Ureter (tissue), 1 donor: ENCODE measurements at regions not wholly inside any gene's neighbourhood (a gene's known extent, or its start where the extent isn't known, plus 50 kb on each side); places are given as distances from the start of the nearest gene placed in this dataset.
"Not testable (repeated sequence)": the region's sequence is repeated elsewhere in the genome, so short reads cannot be mapped to it uniquely, and the experiment has no call there.

ENCODE experiments used
- DNase-seq: peaks from one replicate; pipeline ENCODE4 v3.0.0-alpha.2; 2020; ENCODE audit warnings: low spot score
- donor health status: DM: yes; HTN: yes; CAD: no.

DNA sequence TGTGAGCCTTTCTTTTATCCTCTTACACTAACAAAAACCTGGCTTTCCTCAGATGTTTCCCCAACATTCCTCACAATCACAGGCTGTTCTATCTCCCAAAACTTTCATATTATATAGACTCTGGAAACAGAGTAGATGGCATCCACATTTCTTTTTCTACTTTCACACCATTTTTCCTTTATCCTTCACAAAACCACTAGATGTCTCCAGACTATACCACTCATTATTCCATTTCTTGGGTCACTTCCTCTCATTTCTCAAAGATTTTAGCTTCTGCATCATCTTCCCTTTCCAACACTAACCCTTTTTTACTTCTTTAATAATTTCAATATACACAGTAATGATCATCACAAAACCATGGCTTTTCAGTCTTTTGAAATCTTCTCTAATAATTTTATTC, 286.0 kb upstream of the DEPDC1 start:
- DNase-seq = no peak

DNA sequence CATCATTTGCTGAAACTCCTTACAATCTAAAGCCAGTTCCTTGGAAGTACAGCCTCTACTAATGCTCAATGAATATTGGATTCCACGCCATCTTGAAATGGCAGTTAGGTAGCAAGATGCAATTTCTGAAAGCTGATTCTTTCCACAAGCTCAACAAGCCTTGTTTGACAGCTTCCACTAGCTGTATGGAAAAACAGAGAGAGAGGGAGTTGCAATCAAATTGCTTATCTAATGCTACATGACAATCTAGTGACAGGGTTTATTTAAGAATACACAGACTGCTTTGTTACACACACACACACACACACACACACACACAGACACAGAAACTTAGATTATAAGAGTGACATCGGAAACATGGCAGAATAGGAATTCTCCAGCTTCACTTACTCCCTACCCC, 288.4 kb upstream of the DEPDC1 start:
- no peak for DNase-seq

DNA sequence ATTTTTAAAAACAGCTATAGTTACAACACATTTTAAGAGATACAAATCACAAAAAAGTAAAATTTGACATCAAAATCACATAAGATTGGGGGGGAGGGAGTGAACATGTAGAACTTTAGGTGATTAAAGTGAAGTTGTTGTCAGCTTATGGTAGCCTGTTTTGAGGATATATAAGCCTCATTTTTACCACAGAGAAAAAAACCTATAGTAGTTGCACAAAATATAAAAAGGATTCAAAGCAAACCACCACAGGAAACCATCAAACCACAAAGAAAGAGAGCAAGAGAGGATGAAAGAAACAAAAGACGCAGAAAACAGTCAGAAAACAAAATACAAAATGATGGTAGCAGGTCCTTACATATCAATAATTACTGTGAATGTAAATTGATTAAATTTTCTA, 291.9 kb upstream of the DEPDC1 start:
- DNase-seq = no peak

DNA sequence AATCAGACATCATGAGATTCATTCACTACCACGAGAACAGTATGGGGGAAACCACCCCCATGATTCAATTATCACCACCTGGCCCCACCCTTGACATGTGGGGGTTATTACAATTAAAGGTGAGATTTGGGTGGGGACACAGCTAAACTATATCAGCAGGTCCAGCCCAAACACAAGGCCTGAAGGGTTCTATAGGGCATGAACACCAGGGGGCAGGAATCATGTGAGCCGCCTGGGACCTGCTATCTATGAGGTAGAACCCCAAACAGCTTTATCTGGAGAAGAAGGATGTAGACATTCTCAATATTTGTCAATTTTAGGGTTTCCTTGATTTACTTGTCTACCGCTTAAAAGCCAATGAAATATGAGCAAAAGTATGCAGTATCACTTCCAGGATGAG, 294.9 kb upstream of the DEPDC1 start:
- DNase-seq = no peak

DNA sequence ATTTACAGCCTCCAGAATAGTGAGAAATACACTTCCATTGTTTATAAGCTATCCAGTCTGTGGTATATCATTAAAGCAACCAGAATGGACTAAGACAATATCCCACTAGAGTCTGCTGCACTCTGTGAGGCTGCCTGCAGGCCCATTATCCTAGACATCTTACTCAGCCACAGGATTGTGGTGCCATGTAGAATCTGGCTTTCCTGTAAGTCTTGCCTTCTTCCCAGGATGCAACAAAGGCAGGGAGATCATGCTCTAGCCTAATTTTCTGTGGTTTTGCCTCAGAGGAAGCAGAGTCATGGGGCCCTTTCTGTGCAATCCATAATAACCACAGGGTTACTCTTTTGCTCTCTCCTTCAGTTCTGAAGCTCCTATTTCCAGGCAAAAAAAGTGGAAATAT, 299.1 kb upstream of the DEPDC1 start:
- DNase-seq = no peak

DNA sequence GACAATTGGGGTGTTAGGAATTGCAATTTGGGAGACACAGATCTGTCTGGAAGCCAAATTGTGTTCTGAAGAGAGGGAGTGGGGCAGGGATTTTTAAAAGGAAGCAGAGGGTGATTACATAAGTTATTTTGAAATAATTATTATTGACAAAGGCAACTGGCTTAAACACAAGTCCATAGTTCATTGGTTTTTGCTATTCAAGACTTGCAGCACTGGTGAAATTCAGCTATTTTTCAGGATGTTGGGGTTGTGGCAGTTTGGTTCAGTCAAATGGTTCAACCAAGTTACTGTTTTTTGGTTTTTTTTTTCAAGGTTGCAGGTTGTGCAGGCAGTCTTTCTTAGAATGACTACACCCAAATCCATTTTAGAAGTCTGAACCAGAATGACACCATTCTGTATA, 300.0 kb upstream of the DEPDC1 start:
- no peak for DNase-seq

DNA sequence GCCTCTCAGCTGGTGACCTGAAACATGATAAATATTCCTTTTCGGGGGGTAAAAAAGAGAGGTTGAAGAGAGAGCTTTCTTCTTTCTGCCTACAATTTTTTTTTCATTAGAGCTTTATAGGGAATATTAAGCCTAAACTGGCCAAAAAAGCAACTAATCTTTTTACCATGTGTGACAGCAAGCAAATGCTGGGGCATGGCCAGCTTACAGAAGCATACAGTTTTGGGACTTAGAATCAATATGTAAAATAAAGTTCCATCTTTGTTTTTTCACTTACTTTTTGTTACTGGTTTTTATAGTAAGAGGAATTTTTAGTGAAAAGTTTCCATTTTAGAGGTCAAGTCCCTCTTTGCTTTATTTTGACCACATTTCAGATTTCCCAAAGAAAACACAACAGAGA, 301.2 kb upstream of the DEPDC1 start:
- no peak for DNase-seq

DNA sequence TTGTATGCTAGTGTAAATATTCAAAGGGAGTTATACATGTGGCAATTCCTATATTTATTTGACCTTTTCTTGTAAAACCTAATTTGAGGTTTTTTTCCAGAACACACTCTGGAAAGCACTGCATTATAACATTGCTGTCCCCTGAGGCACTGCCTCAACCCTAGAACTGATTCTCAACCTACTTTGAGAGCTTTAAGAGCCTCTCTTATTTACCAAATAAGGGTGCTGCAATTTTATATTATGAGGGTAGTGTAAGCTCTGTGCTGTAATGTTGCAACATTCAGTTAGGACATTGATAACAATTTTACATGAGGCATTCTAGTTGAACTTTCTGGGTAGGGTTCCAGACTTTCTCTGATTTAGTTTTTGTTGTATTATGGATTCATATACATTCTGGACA, 302.2 kb upstream of the DEPDC1 start:
- DNase-seq = no peak

DNA sequence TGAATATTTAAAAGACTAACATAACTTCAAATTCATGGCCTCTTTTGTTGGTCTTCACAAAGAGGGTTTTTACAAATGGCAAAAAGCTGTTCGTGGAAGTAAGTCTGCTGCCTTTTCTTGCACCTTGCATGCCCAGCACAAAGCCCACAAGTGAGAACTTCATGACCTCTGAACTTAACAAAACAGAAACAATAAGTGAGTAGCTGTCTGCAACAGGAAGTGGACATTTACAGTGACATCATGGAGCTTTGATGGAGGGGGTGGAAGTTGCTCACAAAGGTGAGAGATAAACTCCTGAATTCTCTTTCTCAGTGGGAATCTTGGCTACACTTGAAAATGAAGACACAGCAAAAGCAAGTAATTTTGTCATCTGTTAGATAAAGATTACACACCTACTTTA, 303.3 kb upstream of the DEPDC1 start:
- no peak for DNase-seq

DNA sequence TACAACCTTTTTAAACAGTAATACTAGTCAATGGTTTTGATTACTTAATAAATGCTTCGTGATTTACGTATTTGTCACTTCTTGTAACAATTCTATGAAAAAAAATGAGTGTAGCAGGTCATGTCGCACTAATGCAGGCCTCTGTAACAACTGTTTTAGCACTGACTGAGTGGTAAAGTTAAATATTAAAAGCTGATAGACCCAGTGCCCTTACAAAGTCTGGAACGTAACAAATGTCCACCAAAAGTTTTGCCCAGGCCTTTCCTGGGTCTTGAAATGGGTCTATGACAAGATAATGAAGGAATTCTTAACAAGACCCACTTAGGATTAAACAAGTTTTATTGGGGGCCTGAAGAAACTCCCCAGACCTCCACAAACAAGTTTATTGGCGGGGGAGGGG, 304.6 kb upstream of the DEPDC1 start:
- no peak for DNase-seq

DNA sequence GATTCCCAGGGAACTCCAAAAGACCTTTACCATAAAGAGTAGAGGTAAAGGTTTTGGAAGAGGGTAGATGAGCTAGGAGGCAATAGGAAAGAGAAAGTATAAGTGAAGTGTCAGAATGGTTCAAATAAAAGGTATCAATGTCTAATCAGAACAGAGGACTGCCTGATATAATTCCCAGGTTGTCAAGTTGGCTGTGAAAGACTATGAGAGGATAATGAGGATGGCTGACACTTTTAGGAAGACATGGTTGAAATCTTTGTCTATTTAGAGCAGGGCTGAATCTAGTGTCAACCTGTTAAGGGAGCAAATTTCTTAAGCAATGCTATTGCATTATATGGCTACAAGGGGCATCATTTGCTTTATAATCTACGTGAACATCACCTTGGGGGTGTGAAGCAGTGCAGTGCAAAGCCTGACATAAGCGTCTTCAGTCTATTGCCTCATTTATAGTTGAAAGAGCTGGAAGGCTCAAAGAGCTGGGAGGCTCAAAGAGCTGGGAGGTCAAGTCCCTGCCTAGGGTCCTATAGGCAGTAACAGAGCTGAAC, 308.3 kb upstream of the DEPDC1 start:
- no peak for DNase-seq

DNA sequence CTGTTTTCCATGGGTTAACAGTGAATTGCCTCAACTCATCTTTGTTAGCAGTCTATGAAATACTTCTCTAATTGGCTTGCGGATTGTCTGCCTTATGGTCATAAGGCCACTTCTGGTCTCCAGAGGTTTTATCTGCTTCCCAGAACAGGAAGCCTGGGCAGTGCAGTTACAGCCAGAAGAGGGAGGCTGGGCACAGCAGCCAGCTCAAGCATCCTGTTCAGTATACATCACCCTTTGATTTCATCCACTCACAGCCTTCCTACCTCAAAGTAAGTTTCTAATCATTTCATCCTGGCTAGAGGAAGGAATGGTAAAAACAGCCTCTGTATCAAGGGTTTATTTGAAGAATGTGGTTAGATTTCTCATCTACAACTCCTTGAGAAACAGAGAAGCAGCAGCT, 311.5 kb upstream of the DEPDC1 start:
- no peak for DNase-seq

DNA sequence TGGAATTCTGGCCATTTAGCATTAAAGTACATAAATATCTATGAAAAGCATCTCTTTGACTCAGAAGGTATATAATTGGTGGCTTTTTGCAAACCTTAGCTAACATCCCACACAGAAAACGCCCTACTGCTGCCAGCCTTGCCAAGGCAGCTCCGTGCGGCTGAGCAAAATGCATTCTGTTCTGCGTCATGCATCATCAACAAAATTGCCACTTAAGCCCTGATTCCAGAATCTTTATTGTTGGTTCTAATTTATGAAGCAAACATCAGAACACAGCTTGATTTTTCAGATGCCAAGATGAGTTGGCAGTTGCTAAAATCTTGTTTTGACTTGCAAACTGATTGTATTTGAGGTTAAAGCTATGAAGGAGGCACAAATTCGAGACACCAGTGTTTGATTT, 314.9 kb upstream of the DEPDC1 start:
- DNase-seq = no peak

DNA sequence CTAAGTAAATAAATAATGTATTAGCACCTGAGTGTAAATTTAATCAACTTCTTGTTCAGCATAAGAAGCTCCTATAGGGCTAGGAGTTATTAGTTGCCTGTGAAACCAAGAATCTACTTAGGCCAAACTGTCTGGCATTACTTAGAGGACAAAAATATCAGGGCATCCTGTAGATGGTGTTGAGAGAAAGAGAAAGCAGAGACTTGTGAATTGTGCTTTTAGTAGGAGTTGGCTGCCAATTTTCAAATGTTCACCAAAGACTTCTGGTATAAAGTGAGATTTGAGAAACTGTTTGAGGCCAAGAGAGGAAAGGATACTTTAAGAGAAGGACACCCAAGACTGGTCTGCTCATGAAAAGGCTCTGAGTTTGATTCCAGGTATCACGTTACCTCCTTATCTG, 315.5 kb upstream of the DEPDC1 start:
- no peak for DNase-seq

DNA sequence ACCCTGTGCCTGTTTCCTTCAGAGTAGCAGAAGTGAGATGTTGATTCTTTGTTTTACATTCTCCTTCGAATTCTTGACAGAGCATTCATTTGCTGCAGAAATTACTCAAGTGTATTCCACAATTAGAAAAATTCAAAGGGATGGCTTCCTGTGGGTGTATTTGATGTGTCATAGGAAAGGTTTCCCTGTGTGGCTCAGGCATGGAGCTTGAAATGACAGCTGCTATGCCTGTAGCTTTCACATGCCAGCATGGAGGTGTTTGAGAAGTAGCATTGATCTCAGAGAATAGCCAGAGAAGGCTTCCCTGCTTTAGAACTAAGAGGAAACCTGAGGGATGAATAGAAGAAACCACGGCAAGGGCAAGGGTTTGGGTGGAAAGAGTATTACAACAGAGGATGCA, 317.2 kb upstream of the DEPDC1 start:
- DNase-seq = no peak

DNA sequence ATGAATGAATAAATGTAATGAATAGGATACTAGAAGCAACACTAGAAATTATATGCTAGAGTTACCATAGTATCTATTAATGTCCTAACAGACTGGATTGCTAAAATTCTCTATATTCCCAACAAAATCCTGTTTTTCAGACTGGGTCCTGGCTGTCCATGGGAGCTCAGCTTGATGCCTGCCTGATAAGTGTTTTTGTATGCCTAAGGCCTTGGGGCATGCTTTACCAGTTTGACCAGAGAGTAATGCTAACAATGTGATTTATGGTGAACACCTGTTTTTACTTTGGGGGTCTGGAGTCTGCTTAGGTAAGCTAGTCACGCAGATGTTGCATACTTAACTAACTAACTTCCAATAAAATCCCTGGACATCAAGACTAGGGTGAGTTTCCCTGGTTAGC, 318.8 kb upstream of the DEPDC1 start:
- DNase-seq = no peak

DNA sequence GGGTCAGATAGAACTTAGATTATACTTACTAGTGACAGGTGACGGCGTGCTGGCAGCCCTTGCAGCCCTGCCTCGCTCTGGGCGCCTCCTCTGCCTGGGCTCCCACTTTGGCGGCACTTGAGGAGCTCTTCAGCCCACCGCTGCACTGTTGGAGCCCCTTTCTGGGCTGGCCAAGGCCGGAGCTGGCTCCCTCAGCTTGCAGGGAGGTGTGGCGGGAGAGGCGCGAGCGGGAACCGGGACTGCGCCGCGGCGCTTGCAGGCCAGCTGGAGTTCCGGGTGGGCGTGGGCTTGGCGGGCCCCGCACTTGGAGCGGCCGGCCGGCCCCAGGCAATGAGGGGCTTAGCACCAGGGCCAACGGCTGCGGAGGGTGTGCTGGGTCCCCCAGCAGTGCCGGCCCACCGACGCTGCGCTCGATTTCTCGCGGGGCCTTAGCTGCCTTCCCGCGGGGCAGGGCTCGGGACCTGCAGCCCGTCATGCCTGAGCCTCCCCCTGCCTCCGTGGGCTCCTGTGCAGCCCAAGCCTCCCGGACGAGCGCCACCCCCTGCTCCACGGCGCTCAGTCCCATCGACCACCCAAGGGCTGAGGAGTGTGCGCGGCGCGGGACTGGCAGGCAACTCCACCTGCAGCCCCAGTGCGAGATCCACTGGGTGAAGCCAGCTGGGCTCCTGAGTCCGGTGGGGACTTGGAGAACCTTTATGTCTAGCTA, 320.8 kb upstream of the DEPDC1 start:
- DNase-seq = not testable (repeated sequence)

DNA sequence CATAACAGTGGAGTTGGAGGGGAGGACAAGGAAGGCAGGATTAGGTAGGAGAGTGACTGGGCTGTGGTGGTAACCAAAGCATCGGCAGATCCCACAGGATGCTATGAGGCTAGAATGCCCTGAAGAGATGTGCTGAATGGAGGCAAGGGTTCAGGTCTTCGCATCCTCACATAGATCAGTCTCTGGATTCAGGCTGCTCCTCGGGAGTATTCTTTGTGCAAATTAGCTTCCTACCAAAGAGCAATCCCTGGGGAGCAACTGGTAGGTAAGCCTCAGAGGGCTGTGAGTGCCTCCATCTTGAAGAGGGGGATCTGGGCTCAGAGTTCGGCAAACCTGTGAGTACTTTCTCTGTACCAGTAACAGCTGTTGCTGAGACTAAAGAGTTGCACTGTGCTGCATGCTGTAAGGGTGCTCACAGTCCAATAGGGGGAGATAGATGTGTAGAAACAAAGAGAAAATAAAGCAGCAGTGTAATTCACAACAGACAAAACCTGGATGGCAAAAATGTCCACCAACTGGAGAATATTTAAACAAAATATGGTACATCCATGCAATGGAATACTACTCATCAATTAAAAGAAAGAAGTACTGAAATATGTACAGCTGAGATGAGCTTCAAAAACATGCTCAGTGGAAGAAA, 322.4 kb upstream of the DEPDC1 start:
- DNase-seq = no peak

DNA sequence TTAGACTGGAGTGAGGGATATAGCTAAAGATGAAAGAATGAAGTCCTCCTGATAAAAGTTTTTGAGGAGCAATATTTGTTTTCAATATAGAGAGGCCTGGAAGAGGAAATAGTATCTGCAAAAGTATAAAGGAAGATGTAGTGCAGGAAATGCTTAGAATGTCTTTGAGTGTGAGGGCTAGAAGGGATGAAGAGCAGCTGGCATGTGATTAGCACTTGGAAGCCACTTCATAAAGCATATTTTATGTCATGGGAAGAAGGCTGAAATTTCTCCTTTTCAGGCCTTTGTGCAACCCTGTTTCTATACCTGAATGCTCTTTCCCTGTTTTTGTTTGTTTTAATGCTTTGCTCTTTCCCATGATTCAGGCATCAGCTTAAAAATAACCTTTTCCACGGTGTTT, 323.3 kb upstream of the DEPDC1 start:
- no peak for DNase-seq

DNA sequence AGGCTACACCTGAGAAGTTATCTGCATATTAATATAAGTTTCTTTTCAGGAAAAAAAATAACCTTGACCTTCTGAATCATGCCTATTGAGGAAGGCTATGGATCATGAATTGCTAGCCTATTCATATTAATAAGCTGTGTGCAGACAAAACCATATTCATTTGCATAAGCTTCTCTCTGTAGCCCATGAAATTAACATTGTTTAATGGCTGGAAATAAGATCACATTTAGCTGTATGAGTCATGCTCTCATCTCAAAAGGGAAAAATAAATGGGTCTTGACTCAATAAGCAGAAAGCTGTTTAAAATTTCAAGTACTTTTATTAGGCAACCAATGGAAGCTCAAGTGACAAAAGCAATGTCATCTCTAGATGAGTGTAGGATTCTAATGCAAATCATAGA, 330.0 kb upstream of the DEPDC1 start:
- DNase-seq = no peak

DNA sequence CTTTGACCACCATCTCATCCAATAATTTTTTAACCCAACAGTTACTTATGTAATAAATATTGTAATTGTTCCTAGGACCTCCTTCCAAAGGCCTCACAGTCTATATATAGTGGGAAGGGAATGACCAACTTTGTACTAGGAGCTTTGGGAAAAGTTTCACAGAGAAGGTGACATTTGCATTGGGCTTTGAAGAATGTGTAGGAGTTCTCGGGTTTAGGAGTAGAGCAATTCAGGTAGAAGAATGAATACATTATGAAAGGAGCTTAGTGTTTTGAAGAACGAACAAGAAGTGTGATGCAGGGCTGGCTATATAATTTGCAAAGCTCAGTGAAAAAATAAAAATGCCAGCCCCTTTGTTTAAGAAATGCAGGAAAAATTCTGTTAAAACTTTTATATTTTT, 330.4 kb upstream of the DEPDC1 start:
- no peak for DNase-seq

DNA sequence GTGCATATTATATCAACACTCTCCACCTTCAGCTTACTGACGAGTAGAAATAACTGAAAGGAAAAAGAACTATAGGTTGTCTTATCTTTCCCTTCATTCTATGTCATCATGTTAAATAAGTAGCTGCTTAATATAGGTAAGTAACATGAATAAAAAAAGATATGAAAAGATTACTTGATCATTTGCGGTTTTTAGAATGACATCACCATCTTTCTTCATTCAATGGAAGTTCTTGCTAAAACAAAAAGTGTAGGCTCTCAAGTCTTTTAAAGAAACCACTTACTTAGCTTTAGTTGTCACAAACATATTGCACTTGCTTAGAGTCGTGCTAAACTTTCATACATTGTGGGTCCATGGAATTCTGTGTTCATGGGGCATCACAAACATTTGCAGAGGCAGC, 331.1 kb upstream of the DEPDC1 start:
- DNase-seq = no peak

DNA sequence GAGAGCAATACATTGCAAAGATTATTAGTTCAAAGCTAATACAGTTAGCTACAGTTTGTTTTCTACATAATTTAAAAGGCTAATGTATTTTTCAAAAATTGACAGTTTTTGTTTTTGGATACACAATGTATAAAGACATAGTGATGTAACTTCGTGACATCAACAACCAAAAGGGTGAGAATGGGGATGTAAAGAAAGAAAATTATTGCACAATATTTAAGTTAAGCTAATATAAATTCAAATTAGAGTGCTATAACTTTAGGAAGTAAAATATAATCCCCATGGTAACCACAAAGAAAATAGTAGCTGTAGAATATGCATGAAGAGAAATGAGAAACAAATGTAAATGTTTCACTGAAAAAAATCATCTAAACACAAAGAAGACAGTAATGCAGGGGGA, 334.4 kb upstream of the DEPDC1 start:
- no peak for DNase-seq

DNA sequence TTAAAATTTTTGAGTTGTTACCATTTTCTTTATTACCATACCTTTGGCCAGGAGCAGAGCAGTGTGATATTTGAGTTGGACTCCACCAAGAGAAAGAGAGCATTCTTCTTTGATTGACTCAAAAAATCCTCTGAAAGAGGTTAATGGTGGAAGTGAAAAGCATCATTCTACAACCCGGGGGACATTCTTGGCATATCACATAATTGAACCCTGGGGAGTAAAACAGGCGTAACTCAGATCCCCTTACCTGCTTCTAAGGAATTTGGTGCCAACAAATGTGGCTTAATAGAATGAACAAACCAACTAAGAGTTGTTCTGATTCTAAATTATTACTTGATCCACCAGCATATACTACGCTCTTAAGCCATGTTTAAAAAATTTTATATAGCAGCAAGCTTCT, 351.1 kb upstream of the DEPDC1 start:
- no peak for DNase-seq
